ENCODE measurements at regions not wholly inside any gene's neighbourhood (a gene's known extent, or its start where the extent isn't known, plus 50 kb on each side); places are given as distances from the start of the nearest gene placed in this dataset.

DNA sequence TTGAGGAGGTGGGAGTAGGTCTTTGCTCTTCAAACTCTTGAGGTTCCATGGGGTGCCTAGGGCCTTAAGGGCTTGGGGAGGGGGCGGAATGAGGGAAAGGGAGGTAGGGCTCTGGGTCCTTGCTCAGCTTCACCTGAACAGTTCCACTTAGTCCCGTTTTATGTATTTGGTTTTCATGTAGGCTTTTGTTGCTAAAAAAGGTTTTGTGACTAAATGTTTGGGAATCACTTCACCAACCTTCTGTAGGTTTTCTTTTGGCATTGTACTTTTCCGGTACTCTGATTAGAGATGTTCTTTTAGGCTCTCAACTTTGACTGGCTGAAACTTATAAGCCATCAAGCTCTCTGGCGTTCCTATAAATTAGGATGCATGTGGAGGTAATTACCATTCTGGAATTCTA, 108.1 kb downstream of the MYCN start:
- TF ChIP-seq, protein P1, sequence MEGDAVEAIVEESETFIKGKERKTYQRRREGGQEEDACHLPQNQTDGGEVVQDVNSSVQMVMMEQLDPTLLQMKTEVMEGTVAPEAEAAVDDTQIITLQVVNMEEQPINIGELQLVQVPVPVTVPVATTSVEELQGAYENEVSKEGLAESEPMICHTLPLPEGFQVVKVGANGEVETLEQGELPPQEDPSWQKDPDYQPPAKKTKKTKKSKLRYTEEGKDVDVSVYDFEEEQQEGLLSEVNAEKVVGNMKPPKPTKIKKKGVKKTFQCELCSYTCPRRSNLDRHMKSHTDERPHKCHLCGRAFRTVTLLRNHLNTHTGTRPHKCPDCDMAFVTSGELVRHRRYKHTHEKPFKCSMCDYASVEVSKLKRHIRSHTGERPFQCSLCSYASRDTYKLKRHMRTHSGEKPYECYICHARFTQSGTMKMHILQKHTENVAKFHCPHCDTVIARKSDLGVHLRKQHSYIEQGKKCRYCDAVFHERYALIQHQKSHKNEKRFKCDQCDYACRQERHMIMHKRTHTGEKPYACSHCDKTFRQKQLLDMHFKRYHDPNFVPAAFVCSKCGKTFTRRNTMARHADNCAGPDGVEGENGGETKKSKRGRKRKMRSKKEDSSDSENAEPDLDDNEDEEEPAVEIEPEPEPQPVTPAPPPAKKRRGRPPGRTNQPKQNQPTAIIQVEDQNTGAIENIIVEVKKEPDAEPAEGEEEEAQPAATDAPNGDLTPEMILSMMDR (IDR thresholded peaks at IDR 0.05): no peak
- TF ChIP-seq POLR2A (IDR thresholded peaks at IDR 0.05) (no peak), POLR2AphosphoS5 (IDR thresholded peaks at IDR 0.05; ENCODE audit: insufficient read depth in 1 of 2, low read depth in 1 of 2) (no peak)
